Dermis blood vessel endothelial cell (primary cell): ENCODE measurements at regions not wholly inside any gene's neighbourhood (a gene's known extent, or its start where the extent isn't known, plus 50 kb on each side); places are given as distances from the start of the nearest gene placed in this dataset.
"Not testable (repeated sequence)": the region's sequence is repeated elsewhere in the genome, so short reads cannot be mapped to it uniquely, and the experiment has no call there.

Source experiments
- DNase-seq: peaks from one replicate; pipeline ENCODE4 v3.0.0; 2010

GRCh38 chr14:98223710-98224109, 1048.3 kb downstream of the BCL11B start:
- not testable (repeated sequence) for DNase-seq

- no peak for DNase-seq
Observed at GRCh38 chr14:98226411-98226810, 1045.6 kb downstream of the BCL11B start.

GRCh38 chr14:98227000-98227726, 1044.8 kb downstream of the BCL11B start:
- no peak for DNase-seq

GRCh38 chr14:98227727-98228111, 1044.3 kb downstream of the BCL11B start:
- DNase-seq, result no peak

GRCh38 chr14:98229656-98230366, 1042.2 kb downstream of the BCL11B start:
- no peak for DNase-seq

GRCh38 chr14:98230411-98230810, 1041.6 kb downstream of the BCL11B start:
- DNase-seq, result no peak

GRCh38 chr14:98231210-98231609, 1040.8 kb downstream of the BCL11B start:
- no peak for DNase-seq

GRCh38 chr14:98233656-98234055, 1038.3 kb downstream of the BCL11B start:
- DNase-seq, result no peak

- DNase-seq, result no peak
Observed at GRCh38 chr14:98234208-98234607, 1037.8 kb downstream of the BCL11B start.

GRCh38 chr14:98236314-98236713, 1035.7 kb downstream of the BCL11B start:
- DNase-seq, result no peak

GRCh38 chr14:98237939-98238338, 1034.1 kb downstream of the BCL11B start:
- DNase-seq, result no peak

GRCh38 chr14:98240376-98240775, 1031.6 kb downstream of the BCL11B start:
- DNase-seq, result no peak

GRCh38 chr14:98242903-98243302, 1029.1 kb downstream of the BCL11B start:
- DNase-seq, result no peak

GRCh38 chr14:98243332-98243731, 1028.7 kb downstream of the BCL11B start:
- DNase-seq, result no peak

GRCh38 chr14:98244162-98244948, 1027.6 kb downstream of the BCL11B start:
- DNase-seq, result no peak

- DNase-seq, result no peak
Observed at GRCh38 chr14:98244966-98245569, 1026.9 kb downstream of the BCL11B start.

- no peak for DNase-seq
Observed at GRCh38 chr14:98249057-98249456, 1022.9 kb downstream of the BCL11B start.

GRCh38 chr14:98249476-98249875, 1022.5 kb downstream of the BCL11B start:
- no peak for DNase-seq

- no peak for DNase-seq
Observed at GRCh38 chr14:98252820-98253219, 1019.2 kb downstream of the BCL11B start.

- DNase-seq, result no peak
Observed at GRCh38 chr14:98259881-98260280, 1012.1 kb downstream of the BCL11B start.

GRCh38 chr14:98262566-98262965, 1009.4 kb downstream of the BCL11B start:
- no peak for DNase-seq

- DNase-seq, result no peak
Observed at GRCh38 chr14:98269533-98269932, 1002.5 kb downstream of the BCL11B start.

GRCh38 chr14:98270201-98270600, 1001.8 kb downstream of the BCL11B start:
- no peak for DNase-seq
